GM06990 (cell line): ENCODE measurements at regions not wholly inside any gene's neighbourhood (a gene's known extent, or its start where the extent isn't known, plus 50 kb on each side); places are given as distances from the start of the nearest gene placed in this dataset.

Source experiments
- DNase-seq: peaks from one replicate; pipeline ENCODE4 v3.0.0-alpha.2; 2011; ENCODE audit not compliant: insufficient read length; ENCODE audit errors: extremely low read depth
- H3K27me3 ChIP-seq: replicated peaks from 2 replicates; pipeline ENCODE4 v1.6.0; 2011; ENCODE audit warnings: low read length; ENCODE audit not compliant: control insufficient read depth, insufficient read depth
- H3K36me3 ChIP-seq: 2 replicates; pipeline ENCODE4 v1.5.1; 2011; ENCODE audit warnings: low read length; ENCODE audit not compliant: control insufficient read depth, insufficient read depth
- H3K4me3 ChIP-seq: replicated peaks from 2 replicates; pipeline ENCODE4 v1.5.1; 2011; ENCODE audit warnings: low read depth, mild to moderate bottlenecking, control low read depth, low read length
- CTCF ChIP-seq: IDR thresholded peaks from 2 replicates; pipeline ENCODE4 v1.5.1; 2011; ENCODE audit warnings: low read length, control low read depth, mild to moderate bottlenecking, inconsistent platforms; ENCODE audit not compliant: insufficient read depth, poor library complexity, severe bottlenecking

DNA sequence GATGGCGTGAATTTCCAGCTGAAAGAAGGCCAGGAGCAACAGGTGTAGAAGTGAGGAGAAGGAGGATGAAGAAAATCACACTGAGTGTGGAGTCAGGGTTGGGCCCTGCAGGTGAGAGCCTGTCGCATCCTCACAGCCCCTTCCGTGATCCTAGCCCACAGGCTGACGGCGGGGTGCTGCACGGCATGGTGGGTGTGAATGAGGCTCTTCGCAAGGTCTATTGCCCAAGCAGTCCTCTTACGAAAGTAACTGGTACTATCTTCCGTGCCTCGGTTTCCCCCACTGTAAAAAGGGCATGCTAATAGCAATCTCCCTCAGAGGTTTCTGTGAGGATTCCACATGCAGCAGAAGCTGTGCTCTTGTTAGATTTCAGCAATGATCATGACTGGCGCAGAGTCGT, 129.9 kb upstream of the TNS3 start:
- H3K36me3 ChIP-seq: no peaks in the 10 kb centered on the region
- no peak overlapping the region for H3K4me3 ChIP-seq
- no peaks in the 10 kb centered on the region; the same call in 1 of the 2 replicates for H3K27me3 ChIP-seq
- DNase-seq: no peak
- TF ChIP-seq CTCF: no peak

GRCh38 chr7:47710201-47710935, 128.5 kb upstream of the TNS3 start:
- Histone ChIP-seq H3K36me3 (no peaks in the 10 kb centered on the region), H3K27me3 (peaks cover 2% of the 10 kb centered on the region), H3K4me3 (no peak overlapping the region)
- no peak for TF ChIP-seq CTCF
- no peak for DNase-seq

DNA sequence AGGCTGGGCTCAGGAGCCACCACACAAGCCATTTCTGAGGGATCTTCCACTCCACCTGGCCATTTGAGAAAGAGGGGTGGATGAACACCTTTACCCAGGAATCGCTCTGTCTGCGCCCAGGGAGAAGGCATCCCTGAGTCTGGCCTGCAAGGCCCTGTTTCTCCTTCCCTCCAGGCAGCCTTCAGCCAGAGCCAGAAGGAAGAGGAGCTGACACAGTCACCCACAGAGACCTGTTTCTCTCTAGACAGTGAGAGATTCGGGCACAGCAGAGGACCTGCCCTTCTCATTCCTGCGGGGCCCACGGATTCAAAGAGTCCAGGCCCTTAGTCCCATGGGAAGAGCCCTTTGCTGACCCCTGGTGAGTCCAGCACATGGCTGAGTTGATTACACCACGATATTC, 127.5 kb upstream of the TNS3 start:
- peaks cover 2% of the 10 kb centered on the region for H3K27me3 ChIP-seq
- H3K4me3 ChIP-seq: no peak overlapping the region
- DNase-seq: no peak
- no peaks in the 10 kb centered on the region for H3K36me3 ChIP-seq
- no peak for TF ChIP-seq CTCF

GRCh38 chr7:47709051-47709450, 127.1 kb upstream of the TNS3 start:
- Histone ChIP-seq H3K36me3 (no peaks in the 10 kb centered on the region), H3K4me3 (no peak overlapping the region), H3K27me3 (peaks cover 2% of the 10 kb centered on the region)
- no peak for TF ChIP-seq CTCF
- no peak for DNase-seq

DNA sequence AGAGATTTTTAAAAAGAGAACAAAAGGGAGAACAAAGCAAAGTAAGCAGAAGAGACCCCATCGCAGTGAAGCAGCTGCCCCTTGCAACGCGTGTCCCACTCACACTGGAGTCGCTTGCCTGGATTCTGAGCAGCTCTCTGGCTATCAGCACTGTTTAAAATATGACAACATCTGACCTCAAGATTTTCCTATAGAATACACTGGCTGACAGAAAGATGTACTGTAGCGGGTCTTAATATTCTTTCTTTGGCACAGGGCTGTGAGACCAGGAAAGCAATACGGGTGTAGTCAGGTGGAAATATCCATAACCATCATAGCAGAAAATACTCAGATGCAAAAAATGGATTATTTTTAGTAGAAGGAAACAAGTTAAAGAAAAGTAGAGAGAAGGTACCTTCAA, 125.7 kb upstream of the TNS3 start:
- H3K36me3 ChIP-seq: no peaks in the 10 kb centered on the region
- peaks cover 2% of the 10 kb centered on the region for H3K27me3 ChIP-seq
- no peak for DNase-seq
- no peak overlapping the region for H3K4me3 ChIP-seq
- no peak for TF ChIP-seq CTCF

DNA sequence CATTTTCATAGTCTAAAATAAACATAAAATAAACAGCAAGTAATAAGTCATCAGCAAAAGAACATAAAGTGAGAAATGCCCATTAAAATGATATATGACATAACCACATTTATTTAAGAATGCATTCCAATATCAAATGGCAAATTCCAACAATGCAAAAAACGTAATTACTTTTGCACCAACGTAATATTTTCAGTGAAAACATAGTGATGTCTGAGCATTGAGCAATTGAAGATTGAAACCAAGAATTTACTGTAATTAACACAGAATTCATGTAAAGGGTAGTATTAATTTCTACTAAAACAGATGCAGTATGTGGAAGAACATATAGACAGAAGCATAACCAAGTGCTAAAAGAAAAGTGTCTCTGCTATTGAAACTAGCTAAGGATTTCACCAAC, 123.0 kb upstream of the TNS3 start:
- no peak for TF ChIP-seq CTCF
- Histone ChIP-seq H3K36me3 (no peaks in the 10 kb centered on the region), H3K4me3 (no peak overlapping the region), H3K27me3 (peaks cover 2% of the 10 kb centered on the region)
- DNase-seq: no peak
